ENCODE measurements at regions not wholly inside any gene's neighbourhood (a gene's known extent, or its start where the extent isn't known, plus 50 kb on each side); places are given as distances from the start of the nearest gene placed in this dataset.
A peak's percentile ranks its signal among the peaks of the same experiment; 100 is the strongest.
"Not testable (repeated sequence)": the region's sequence is repeated elsewhere in the genome, so short reads cannot be mapped to it uniquely, and the experiment has no call there.

GRCh38 chrX:115972717-115973116, 197.8 kb upstream of the AGTR2 start:
- DNase-seq: no peak

GRCh38 chrX:115978068-115978467, 192.5 kb upstream of the AGTR2 start:
- no peak for DNase-seq

GRCh38 chrX:115983148-115983547, 187.4 kb upstream of the AGTR2 start:
- DNase-seq: not testable (repeated sequence)

GRCh38 chrX:115987464-115987863, 183.1 kb upstream of the AGTR2 start:
- DNase-seq: not testable (repeated sequence)

GRCh38 chrX:115988825-115989224, 181.7 kb upstream of the AGTR2 start:
- peak; percentile 6 for DNase-seq

GRCh38 chrX:115989686-115990085, 180.9 kb upstream of the AGTR2 start:
- no peak for DNase-seq

- DNase-seq: no peak
Measured at GRCh38 chrX:116009346-116009745, 161.2 kb upstream of the AGTR2 start.

- DNase-seq: no peak
Measured at GRCh38 chrX:116009861-116010710, 160.5 kb upstream of the AGTR2 start.

GRCh38 chrX:116010939-116011338, 159.6 kb upstream of the AGTR2 start:
- DNase-seq: no peak

- DNase-seq: no peak
Measured at GRCh38 chrX:116031331-116031730, 139.2 kb upstream of the AGTR2 start.

All from NCI-H1105 (cell line).